T47D (cell line): ENCODE measurements at regions not wholly inside any gene's neighbourhood (a gene's known extent, or its start where the extent isn't known, plus 50 kb on each side); places are given as distances from the start of the nearest gene placed in this dataset.
"Not testable (repeated sequence)": the region's sequence is repeated elsewhere in the genome, so short reads cannot be mapped to it uniquely, and the experiment has no call there.

Source experiments
- DNase-seq, 2 experiments: peaks; one replicate each; pipeline versions ENCODE4 v3.0.0 to v3.0.0-alpha.2; 2011 to 2012; ENCODE audit warnings: low read depth in 1 of 2, low spot score in 1 of 2
- in situ Hi-C: cut with HindIII; loops from 2 replicates; pipeline ENCODE4 v1.10.0; 2016; ENCODE audit warnings: low sequenced_read_pairs, low pct_unique_long_range_greater_than_20kb

DNA sequence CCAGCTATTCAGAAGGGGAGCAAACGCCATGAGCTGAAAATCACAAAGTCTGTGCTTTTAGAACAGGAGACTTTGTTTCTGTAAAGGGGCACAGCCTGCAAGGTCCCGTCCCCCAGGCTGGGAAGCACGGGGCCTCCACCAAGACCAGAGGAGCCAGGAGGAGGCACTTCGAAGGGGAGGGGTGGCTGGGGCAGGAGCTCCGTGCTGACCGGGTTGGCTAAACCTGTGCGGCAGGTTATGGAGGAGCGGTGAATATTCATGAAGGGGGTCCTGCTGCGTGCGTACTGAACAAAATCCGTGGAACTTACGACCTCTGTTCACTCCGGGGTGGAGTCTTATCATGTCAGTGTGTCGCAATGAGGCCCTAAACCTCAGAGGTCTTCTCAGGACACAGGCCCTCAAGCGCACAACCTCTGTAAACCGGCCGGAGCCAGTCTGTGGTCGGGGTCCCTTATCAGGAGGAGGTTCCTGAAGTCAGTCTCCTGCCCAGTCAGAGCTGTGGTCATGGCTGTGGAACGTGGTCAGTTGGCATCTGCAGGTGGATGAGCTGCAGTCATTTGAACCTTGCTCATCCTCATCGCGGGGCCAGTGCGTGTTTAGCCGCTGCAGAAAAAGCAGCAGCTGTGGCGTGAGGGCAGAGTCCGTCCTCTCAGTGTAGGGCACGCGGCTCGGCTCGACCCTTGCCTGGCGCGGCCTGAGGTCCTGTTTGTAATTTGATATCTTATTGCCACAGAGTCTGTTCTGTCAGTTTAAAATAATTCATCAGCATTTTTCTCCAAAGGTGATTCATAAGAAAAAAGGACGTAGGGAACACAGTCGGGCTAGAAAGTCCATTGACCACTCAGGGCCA, 5507.7 kb upstream of the TPTE start:
- DNase-seq, in situ Hi-C loops: not testable (repeated sequence)

DNA sequence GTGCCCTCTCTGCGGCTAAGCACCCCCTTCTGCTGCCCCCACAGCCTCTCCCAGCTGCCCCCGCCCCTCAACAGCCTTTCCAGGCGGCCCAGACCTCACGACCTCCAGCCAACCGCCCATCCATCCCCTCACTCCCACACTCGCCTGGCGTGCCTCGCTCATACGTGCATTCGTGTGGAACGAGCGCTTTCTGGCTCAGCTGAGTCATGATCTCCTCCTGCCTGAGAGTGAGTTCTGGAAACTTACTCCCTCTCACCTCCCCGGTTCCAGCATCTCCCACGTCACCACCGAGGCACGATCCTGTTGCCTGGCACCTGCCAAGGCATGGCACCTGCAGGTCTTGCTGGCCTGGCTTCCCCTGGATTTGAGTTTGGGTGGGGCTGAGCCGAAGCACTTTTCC, 5506.2 kb upstream of the TPTE start:
- in situ Hi-C loops, DNase-seq: not testable (repeated sequence)

GRCh38 chr21:5019120-5019519, 5502.3 kb upstream of the TPTE start:
- in situ Hi-C loops, DNase-seq: not testable (repeated sequence)

GRCh38 chr21:5021815-5022214, 5499.6 kb upstream of the TPTE start:
- in situ Hi-C loops, DNase-seq: not testable (repeated sequence)

- in situ Hi-C loops, DNase-seq: not testable (repeated sequence)
Measured at GRCh38 chr21:5022254-5022653, 5499.1 kb upstream of the TPTE start.

- in situ Hi-C loops, DNase-seq: not testable (repeated sequence)
Measured at GRCh38 chr21:5022748-5023147, 5498.6 kb upstream of the TPTE start.

- in situ Hi-C loops, DNase-seq: not testable (repeated sequence)
Measured at GRCh38 chr21:5035147-5035546, 5486.2 kb upstream of the TPTE start.

DNA sequence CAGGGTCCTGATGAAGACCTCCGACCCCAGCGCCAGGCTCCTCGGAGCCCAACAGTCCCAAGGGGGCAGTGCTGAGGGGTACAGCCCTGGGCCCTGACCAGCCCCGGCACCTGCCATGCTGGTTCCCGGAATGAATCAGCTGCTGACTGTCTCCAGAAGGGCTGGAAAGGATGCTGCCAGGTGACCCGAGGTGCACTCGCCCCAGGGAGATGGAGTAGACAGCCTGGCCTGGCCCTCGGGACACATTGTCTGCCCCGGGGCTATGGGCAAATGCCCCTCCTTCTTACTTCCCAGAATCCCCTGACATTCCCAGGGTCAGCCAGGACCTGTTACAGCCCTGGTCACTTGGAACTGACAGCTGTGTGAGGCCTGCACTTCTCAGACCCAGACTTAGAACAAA, 5485.8 kb upstream of the TPTE start:
- in situ Hi-C loops, DNase-seq: not testable (repeated sequence)

DNA sequence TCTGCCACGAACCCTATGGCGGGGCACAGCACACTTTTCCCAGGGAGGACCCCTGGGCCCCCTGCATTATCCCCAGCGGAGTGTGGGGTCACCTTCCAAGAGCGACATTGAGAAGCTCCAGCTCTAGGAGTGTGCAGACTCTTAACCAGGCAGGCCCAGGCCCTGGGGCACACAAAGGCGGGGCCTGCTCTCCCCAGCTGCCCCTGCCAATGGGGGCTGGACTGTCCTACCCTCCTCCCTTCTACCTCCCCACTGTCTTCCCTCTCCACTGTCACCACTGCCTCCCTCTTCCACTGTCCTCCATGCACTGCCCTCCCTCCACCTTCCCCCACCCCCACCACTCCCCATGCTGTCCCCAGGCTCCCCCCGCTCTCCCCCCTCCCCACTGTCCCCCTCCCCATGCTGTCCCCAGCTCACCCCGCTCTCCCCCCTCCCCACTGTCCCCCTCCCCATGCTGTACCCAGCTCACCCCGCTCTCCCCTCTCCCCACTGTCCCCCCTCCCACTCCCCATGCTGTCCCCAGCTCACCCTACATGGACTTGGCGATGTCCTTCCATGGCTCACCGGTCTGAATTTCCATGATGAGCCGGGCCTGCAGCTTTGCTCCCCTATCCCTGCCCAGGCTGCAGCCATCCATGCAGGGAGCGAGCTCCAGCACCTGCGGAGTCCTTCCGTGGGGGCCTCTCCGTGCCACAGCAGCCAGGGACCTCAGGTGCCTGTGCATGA, 5483.6 kb upstream of the TPTE start:
- in situ Hi-C loops, DNase-seq: not testable (repeated sequence)

GRCh38 chr21:5039926-5040325, 5481.5 kb upstream of the TPTE start:
- in situ Hi-C loops, DNase-seq: not testable (repeated sequence)

DNA sequence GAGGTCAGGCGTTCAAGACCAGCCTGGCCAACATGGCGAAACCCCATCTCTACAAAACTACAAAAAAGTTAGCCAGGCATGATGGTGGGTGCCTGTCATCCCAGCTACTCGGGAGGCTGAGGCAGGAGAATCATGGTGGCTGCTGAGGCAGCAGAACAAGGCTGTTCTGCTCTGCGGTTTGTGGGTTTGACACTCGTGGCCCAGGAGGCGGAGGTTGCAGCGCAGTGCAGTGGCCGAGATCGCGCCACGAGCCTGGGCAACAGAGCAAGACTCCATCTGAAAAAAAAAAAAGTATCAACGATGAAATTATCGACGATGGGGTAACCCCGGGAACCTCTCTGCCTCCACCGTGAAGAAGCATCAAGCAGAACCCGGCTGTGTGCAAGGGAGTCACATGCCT, 5478.8 kb upstream of the TPTE start:
- in situ Hi-C loops, DNase-seq: not testable (repeated sequence)

DNA sequence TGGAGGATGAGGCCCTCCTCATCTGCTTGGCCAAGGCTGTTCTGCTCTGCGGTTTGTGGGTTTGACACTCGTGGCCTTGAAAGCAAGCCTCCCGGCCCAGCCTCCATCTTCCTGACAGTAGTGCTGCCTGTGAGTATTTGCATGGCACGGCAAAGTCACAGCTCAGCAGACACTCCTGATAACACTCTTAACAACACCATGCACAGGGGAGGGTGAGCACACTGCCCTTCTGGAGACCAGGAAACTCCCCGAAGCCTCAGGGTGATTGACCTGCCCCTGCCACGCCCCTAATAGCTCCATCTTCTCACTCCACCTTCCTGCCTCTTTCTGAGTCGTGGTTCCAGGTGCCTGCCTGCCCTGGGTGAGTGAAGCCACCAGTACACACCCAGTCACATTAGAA, 5476.6 kb upstream of the TPTE start:
- DNase-seq, in situ Hi-C loops: not testable (repeated sequence)

- in situ Hi-C loops, result not testable (repeated sequence)
Measured at GRCh38 chr21:5051303-5052018, 5469.9 kb upstream of the TPTE start.

DNA sequence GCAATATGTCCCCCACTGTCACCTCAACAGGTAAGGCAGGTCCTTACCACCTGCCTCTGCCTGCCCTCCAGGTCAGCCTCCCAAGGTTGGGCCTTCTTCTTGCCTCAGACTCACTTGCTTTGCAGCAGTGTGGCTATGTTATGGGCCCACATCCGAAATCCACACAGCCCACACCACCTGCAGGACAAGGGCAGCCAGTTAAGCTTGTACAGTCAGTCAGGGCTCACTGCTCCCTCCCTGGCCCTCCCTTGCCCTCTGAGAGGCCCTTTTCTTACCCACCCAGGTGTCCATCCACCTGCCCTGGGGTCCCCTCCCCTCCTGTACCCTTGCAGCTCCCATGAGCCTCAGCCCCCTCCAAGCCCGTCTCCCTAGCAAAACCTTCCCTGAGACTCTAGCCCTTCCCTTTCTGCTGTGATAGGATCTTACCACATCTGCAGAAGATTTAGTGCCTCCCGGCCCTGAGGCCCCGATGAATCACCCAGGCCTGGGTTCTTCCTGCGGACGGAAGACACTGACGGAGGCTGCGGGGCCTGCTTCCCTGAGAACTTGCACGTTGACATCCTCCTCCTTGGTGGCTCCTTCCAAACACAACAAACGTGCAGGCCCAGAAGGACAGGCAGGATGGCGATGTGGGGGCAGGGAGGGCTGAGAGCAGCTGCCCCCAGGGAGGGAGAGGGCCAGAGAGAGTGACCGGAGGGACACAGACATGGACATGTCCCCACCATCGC, 5466.2 kb upstream of the TPTE start:
- in situ Hi-C loops, DNase-seq: not testable (repeated sequence)

More at GRCh38 chr21:5051303-5052018, 5469.9 kb upstream of the TPTE start:
- DNase-seq, result not testable (repeated sequence)

GRCh38 chr21:5055996-5056962, 5465.1 kb upstream of the TPTE start:
- DNase-seq, in situ Hi-C loops: not testable (repeated sequence)

- not testable (repeated sequence) for DNase-seq
Measured at GRCh38 chr21:5057077-5057476, 5464.3 kb upstream of the TPTE start.

More at GRCh38 chr21:5057077-5057476, 5464.3 kb upstream of the TPTE start:
- in situ Hi-C loops, result not testable (repeated sequence)
